ENCODE measurements at regions not wholly inside any gene's neighbourhood (a gene's known extent, or its start where the extent isn't known, plus 50 kb on each side); places are given as distances from the start of the nearest gene placed in this dataset.

DNA sequence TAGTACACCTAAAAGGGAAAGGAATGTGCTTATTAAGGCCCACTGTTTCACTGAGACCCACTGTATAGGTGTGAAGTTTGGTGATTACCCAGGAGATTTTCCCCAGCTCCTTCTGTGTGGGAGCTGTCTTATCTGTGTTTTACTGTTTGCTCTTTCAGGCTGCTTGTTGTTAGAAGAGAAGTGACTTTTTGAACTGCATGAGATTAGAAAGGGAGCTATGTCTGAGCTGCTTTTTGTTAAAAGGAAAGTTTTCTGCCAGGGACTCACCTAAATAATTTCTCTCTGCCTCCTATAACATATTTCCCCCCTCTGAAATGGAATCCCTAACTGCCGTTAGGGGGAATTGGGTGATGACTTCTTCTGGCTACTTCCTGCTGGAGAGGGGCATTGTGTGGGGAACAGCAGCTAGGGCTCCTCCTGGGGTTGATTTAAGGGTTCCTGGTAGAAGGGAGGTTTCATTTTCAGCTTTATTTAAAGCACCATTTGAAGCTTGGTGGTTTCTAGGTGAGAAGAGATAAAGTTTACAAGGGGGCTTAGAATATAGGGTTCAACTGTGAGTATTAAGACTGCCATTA, 77.1 kb upstream of the ATP11B start:
- DNase-seq (ENCODE audit: low read depth in 3 of 3): no peak

- no peak for DNase-seq (ENCODE audit: low read depth in 3 of 3)
Measured at GRCh38 chr3:182717216-182717615, 76.1 kb upstream of the ATP11B start.

DNA sequence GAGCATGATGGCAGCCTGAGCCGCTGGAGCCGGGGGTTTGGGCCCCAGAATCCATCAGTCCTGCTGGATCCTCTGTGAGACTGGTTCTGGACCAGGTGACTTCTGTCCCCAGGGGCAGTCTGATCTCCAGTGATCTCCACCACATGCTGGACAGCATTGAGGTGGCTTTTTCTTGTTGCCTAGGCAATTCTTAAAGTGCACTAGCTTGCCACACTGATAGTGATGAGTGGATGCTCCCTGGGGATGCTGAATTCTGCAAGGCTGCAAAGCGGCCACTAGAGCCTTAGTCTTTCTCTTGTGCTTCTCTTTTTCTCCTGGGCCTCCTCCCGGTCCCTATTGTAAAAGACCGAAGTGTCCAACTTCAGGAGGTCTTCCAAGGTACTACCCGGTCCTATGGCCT, 70.4 kb upstream of the ATP11B start:
- DNase-seq (ENCODE audit: low read depth in 3 of 3): no peak

DNA sequence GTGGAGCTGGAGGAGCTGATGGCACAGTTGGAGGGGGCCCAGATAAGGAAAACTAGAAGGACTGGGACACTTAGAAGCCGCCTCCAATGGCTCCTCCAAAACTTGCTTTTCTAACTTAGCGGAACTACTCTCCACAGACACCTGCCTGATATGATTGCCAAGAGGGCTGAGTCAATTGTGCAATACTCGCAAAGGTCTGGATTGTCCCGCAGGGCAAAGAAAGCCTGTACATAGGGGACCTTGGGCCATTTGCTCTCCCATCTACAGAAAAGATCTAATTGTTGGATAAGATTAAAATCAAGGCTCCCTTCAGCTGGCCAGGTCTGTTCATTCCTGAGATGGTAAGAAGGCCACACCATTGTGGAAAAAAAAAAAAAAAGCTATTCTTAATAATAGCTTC, 69.7 kb upstream of the ATP11B start:
- DNase-seq (ENCODE audit: low read depth in 3 of 3): no peak

DNA sequence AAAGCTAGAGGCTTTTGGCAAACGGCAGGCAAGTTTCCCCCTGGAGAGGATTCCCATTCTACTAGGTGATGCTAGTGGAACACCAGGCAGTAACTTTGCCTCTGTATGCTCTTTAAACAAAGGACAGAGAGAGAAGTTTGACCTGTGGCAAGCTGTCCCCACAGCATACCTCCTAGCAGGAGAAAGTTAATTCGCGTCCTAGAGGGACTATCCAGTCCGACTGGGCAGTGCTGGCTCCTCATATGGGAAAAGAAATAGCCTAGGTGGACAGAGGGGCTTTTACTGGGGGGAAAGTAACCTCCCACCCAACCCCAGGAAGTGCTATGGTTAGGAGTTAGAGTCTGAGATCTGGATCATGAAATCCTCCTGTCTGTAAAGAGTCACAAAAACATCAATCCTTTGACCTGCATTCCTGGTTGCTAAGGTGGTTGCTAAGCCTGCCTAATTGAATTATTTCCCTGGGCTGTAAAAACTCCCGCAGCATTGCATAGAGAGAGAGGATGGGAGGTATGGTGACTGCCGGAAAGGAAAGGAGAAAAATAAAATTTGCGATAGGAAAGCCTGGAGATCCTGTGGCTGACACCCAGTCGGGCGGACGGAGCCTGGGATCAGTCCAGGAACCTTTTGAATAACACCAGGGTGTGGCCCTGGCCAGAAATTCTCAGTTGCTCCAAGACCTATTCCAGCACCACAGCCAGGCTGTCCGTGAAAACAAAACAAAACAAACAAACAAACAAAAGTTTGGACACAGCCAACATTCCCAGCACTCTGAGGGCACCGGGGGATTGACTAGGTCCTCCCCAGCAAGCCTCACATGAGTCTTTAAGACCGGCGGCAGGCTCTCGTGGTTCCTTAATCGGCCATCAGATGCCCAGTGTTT, 67.7 kb upstream of the ATP11B start:
- no peak for DNase-seq (ENCODE audit: low read depth in 3 of 3)

DNA sequence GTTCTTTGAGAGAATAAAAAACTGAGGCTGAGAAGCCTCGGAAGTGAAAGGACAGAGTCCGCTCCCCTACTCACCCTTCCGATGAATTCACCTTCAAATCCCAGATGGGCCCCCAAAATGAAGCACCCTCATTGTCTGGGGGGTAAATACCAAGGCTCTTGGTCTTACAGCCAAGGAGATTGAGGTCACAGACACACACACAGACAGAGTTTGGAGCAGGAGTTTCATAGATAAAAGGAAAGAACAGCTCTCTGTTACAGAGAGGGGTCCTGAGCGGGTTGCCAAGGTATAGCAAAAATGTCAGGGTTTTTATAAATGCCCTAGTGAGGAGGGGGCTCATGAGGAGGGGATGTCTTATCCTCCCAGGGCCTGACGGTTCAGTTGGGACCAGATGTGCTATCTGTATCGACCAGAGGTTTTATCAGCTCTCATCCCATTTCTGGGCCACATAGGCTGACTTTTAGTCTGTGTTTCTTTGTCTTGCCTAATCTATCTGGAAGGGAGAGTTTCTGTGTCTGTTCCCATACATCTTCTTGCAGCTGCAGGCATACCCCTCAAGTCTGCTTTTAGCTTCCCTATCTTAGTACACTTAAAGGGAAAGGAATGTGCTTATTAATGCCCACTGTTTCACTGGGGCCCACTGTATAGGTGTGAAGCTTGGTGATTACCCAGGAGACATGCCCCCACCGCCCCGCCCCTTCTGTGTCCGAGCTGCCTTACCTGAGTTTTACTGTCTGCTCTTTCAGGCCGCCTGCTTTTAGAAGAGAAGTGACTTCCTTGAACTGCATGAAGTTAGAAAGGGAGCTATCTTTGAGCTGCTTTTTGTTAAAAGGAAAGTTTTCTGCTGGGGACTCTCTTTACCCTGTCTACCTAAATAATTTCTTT, 66.8 kb upstream of the ATP11B start:
- DNase-seq (ENCODE audit: low read depth in 3 of 3): no peak

- no peak for DNase-seq (ENCODE audit: low read depth in 3 of 3)
Measured at GRCh38 chr3:182728238-182728637, 65.1 kb upstream of the ATP11B start.

DNA sequence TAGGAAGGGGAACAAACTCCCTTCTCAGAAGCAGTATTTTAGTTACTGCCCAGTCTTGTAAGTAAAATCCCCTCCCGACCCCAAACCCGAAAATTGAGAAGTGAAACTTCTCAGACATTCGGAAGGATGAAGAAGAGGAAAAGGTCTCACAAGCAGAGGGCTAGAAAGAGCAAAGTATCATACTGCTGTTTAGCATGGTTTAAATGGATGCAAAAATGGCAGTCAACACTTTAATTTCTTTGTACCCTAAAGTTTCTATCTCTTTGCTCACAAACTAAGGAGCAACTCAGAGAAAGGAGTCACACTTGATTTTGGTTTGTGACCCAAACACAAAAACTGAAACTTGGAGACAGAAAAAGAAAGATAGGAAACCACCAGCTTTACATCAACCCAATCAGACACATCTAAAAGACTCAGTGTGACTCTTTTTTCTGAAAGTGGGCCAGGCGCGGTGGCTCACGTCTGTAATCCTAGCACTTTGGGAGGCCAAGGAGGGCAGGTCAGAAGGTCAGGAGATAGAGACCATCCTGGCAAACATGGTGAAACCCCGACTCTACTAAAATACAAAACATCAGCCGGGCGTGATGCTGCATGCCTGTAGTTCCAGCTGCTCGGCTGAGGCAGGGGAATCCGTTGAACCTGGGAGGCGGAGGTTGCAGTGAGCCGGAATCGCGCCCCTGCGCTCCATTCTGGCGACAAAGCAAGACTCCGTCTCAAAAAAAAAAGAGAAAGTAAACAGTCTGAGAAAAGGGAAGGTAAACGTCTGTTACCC, 63.2 kb upstream of the ATP11B start:
- no peak for DNase-seq (ENCODE audit: low read depth in 3 of 3)

- no peak for DNase-seq (ENCODE audit: low read depth in 3 of 3)
Measured at GRCh38 chr3:182730675-182731042, 62.6 kb upstream of the ATP11B start.

- no peak for DNase-seq (ENCODE audit: low read depth in 3 of 3)
Measured at GRCh38 chr3:182731764-182732163, 61.5 kb upstream of the ATP11B start.

GRCh38 chr3:182732232-182733015, 60.9 kb upstream of the ATP11B start:
- no peak for DNase-seq (ENCODE audit: low read depth in 3 of 3)

GRCh38 chr3:182735672-182736071, 57.6 kb upstream of the ATP11B start:
- no peak for DNase-seq (ENCODE audit: low read depth in 3 of 3)

- DNase-seq (ENCODE audit: low read depth in 3 of 3): no peak
Measured at GRCh38 chr3:182737825-182738224, 55.5 kb upstream of the ATP11B start.

DNA sequence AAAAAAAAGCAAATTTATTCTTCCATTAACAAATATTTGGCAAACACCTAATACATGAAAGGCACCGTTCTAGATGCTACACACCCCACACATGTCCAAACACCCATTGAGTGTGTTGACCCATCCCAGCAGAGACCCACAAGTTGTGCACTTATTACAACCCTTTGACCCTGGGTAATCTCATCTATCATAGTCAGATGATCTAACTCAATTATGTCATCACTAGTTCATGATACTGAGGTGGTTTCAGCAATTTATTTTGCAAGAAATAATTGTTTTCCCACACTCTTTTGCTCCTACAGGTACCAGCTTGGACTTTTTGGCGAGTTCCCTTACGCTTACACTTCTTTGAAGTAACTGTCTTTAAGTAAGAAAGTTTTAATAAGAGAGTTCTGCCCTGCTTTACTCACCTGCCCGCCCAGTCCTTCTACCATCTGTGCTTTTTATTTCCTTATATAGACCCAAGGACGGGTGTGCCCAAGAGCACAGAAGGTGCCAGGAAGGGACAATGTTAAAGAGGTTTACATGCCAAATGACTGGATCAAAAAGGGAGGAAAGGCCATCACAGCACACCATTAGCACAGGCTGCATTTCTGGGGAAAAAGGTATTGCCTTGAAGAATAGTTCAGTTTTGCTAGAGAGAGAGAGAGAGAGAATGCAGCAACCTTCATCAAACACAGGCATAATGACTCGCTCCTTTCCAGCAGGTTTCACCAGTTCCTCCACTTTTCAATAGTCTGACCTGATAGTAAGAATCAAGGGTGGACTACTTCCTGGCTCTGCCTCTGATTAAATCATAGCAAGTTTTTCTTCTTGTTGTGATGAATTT, 54.5 kb upstream of the ATP11B start:
- DNase-seq (ENCODE audit: low read depth in 3 of 3): no peak

DNA sequence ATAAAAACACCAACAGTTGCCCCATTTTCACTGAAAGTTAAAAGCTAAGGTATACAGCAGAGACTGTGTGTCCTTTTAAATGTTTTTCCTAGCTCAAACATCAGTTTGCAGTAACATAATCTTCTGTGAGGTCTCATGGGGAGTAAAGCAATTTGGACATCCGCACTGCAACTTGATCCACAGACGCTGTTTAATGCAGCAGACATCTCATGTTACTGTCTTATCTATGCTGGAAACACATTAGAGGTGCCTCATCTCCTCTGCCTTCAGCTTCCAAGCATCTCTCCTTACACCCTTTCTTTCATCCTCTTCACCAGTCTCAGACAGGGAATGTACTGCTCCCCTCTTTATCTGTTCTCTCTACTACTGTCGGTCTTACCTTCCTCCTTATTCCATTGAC, 53.7 kb upstream of the ATP11B start:
- DNase-seq (ENCODE audit: low read depth in 3 of 3): no peak

DNA sequence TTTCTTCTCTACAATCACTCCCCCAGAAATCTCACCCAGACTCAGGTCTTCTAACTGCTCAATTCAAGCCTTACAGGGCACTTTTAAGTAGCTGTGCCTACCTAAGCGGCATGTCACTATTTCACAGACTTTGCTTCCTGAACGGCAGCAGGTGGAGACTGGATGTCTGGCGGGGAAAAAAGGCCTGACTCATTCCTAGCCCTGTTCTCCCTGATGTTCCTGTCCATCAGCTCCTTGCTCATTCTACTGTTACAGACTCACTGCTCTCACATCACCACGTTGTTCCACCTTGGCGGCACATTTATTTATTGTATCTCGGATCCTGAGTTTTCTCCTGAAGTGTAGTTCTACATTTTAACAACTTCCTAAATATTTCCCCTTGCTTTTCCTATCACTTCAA, 52.6 kb upstream of the ATP11B start:
- DNase-seq (ENCODE audit: low read depth in 3 of 3): no peak

DNA sequence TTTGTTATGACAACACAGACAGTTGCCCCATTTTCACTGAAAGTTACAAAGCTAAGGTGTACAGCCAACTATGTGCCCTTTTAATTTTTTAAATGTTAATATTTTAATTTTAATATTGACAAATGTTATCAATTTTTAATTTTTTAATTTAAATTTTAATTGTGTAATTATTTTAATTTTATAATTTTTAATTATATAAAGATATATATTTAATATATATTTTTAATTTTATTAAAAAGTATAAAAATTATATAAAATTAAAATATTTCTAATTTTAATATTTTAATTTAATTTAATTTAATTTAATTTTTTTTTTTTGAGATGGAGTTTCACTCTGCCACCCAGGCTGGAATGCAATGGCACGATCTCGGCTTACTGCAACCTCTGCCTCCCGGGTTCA, 52.1 kb upstream of the ATP11B start:
- DNase-seq (ENCODE audit: low read depth in 3 of 3): no peak

Measured in stimulated activated CD4-positive, alpha-beta T cell treated with anti-CD3 and anti-CD28 coated beads, TNF-alpha, amount 100 ng/mL, for 4 hours (primary cell).